Amniotic epithelial cell (primary cell): ENCODE measurements at regions not wholly inside any gene's neighbourhood (a gene's known extent, or its start where the extent isn't known, plus 50 kb on each side); places are given as distances from the start of the nearest gene placed in this dataset.
"Not testable (repeated sequence)": the region's sequence is repeated elsewhere in the genome, so short reads cannot be mapped to it uniquely, and the experiment has no call there.

Source experiments
- DNase-seq: peaks from one replicate; pipeline ENCODE4 v3.0.0-alpha.2; 2010; ENCODE audit warnings: low read depth

DNA sequence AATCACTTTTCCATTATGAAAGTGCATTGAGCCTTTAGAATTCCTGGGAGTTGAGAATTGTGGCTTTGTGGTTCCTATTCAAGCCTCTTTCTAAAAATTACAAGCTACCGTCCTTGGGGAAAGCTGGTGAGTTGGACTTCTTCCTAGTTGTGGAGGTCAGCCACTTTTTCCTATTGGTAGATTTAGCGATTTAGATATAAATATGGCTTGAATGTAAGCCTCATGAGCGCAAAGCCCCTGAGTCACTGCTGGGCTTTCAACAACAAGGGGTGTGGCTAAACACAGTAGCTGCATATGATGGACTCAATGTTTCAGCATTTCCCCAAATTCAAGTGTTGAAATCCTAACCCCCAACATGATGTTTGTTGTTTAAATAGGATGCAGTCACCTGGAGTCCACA lies 150.0 kb upstream of the IGFBP3 start:
- DNase-seq, result peak; percentile 82

DNA sequence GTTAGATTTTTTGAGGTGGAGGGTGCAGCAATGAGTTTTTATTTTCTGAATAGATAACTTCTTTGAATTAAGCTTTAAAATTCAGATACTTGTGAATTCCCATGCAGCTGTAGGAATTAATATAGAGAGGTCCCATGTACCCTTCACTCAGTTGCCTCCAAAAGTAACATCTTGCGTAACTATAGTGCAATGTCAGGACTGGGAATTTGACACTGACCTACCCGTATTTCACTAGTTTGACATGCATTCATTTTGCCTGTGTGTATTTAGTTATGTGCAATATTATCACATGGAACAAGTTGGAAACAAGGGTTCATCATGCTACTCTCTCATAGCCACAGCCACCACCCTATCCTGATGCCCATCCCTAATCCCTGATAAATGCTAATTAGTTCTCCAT lies 147.1 kb upstream of the IGFBP3 start:
- no peak for DNase-seq

DNA sequence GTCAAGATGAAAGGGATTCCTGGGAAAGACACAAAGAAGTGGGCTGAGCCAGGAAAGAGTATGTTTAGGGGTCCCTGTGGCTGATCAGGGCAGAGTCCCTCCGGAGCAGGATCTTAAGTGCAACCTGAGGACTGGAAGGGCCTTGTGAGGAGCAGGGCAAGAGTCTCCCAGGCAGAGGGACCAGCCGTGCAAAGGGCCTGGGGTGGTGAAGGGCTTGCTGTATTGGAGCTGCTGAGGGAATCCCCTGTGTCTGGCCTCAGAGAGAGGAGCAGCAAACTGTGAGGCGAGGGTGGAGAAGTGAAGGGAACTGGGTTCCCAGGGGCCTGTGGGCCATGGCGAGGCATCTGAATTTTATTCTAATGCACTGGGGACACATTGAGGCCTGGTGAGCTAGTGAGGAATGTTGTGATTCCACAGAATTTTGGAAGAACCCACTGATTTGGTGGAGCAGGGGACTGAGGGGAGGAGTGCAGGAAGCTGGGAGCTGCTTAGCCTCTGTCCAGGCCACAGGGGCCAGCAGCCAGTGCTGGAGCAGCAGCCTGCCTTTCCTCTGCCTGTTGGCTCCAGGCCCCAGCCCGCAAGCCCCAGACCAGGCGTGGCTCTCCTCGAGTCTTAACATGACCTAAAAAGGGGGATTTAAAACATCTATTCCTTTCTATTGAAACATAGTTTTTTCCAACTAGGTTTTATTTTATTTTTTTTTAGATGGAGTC lies 138.4 kb upstream of the IGFBP3 start:
- no peak for DNase-seq

DNA sequence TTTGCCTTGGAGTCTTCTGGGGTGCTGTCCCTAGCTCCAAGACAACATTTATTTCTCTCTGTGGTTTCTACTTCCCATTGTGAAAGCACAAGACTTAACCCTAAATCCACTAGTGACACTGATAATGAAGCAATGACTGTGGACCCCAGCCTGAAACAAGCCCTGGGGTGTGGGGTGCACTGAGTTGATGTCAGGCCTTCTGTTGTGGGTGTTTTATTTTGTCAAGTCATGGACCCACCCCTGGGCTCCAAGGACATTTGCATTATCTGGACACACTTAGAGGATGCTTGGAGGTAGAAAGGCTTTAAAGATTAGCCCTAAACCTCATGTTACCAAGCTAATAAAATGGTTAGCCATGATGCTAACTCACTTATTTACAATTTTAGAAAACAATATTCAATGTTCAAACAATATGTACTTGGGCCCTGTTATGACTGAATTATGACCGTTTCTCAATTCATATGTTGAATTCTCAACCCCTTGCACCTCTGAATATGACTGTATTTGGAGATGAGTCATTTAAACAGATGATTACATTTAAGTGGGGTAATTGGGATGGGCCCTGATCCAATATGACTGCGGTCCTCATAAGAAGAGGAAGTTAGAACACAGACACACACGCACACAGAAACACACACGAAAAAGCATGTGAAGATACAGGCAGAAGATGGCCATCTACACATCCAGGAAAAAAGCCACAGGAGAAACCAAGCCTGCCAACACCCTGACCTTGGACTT lies 137.2 kb upstream of the IGFBP3 start:
- peak; percentile 62 for DNase-seq

DNA sequence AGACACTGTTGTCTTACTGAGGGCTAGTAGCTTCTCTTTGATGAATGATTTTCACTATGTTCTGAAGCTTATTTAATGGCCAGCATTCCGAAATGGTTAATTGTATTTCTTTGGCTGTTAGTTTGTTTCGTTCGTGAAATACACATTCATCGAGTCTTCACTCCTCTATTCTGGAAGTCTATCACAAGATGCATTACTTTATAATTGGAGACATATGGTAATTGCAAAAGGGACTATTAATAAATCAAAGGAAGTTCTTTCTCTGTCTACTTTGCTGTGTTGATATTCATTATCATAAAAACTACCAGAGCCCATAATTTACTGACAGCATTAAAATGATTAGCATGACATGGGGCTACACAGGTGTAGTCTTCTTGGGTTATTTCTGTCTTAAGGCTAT lies 133.8 kb upstream of the IGFBP3 start:
- DNase-seq, result no peak

DNA sequence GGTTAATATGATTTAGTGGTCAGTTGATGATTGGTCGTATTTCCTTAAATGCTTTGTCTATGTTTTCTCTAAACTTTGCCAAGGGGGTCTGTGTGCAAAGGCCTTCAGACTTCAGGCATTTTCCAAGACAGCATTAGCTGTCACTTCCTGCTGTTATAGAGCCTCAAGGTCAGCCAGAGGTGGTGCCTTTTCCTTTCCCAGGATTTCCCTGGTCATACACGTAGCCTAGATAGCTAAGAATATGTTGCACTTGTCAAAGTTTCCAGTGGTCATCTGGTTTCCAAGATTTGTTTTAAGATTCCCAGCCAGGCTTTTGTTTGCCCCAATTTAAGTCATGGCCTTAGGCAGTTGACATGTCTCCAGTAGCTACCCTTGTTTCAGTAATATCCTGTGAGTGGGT lies 133.2 kb upstream of the IGFBP3 start:
- DNase-seq, result no peak

DNA sequence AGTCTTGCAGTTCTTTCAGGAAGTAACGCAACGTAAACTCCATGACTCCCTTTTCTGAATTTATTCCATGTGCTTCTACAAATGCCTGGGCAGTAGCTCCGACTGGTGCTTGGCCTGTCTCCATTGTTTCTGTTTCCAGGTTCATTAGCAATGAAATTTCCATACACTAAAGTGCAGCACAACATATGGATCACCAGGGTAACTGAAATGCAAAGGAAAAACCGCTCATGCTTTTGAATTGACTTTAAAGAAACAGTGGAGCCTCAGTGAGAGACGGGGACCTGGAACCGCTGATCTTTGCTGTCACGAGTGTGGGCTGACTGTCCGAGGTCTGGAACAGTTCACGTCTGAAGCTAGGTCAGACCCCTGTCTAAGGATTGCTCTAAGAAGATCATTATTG lies 126.5 kb upstream of the IGFBP3 start:
- DNase-seq, result no peak

DNA sequence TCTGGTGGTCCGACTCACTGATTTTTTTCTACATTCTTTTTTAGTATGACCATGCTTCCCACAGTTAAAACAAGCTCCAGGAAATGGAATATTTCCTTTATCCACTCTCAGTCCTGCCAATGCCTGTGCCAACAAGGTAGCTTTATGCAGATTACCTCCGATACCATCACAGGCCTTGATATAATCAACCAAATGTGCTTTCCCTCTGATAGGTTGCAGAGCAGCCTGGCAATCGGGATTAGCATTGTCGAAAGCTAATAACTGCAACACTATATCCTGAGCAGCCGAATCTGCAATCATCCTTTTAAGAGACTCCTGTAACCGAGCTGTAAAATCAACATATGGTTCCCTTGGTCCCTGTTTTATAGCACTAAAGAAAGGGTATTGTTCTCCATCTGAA lies 122.3 kb upstream of the IGFBP3 start:
- not testable (repeated sequence) for DNase-seq

DNA sequence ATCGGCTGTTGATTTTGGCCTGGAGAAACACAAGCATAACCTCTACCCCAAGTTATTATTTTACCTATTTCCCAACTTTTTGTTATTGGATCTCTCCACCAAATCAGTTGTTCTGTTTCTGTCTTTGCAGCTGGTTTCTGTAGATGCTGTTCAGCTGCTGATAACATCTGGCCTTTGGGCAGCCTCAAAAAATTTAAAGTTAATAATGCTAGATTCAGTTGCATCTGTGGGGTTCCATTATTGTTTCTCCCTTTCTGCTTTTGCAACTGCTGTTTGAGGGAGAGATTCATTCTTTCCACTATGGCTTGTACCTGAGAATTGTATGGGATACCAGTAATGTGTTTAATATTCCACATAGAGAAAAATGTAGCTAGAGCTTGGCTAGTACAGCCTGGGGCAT lies 118.7 kb upstream of the IGFBP3 start:
- not testable (repeated sequence) for DNase-seq

DNA sequence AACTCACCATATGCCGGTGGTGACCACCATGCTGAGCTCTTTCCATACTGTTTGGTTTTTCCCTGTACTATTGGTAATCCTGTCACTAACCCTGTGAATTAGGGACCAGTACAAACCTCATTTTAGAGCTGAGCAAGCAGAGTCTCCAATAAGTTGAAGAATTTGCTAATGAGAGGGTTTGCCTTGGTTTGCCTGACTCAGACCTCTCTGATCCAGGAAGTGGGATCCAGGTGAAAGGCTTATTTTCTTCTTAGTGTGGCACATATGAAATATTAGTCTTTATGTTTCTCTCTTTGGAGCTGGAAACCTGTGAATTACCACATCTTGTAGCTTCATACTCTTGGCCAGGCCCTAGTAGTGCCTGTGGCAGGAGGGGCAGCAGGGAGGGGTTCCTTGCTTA lies 114.1 kb upstream of the IGFBP3 start:
- no peak for DNase-seq

DNA sequence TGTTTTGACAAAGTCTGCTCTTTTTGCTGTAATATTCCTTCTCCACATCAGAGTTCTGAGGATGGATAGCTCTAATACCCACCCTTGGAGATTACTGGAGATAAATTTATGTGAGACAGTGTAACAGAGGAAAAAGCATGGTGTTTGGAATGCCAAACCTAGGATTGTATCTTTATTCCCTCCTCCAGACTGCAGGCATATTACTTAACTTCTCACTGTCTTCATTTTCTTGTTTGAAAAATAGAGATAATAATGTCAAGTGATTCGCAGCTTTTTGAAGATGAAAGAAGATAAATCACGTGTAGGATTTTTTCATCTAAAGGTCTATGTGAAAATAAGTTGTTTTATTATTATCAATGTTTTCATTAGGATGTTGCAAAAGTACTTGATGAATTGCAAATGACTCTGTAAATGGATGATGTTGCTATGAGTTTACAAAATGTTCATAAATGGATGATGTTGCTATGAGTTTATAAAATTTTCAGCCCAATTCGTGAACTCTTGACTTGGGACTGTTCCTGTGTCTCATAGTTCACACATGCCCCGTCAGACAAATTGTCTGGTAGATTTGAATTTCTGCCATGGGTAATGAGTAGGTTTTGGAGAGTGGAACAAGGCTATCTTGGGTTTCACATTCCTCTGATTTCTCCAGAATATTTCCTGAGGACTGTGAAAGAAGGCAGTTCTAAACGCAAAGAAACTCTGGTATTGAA lies 113.1 kb upstream of the IGFBP3 start:
- DNase-seq, result peak; percentile 68

DNA sequence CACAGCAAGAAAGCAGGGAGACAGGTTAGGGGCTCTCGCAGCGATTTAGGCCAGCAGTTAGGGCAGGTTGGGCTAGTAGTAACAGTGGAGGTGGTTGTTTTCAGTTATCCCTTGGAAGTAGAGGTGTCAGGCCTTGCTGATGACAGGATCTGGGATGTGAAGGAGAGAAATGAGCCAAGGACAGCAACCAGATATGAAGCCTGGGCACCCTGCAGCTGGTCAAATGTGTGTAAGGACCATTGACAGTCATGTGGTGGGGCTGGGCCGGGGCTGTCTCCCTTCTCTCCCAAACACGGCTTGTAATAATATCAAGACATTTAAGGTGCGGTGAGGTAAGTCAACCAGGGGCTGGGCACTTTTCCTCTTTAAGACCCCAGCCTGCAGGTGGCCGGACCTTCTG lies 112.5 kb upstream of the IGFBP3 start:
- DNase-seq, result no peak

DNA sequence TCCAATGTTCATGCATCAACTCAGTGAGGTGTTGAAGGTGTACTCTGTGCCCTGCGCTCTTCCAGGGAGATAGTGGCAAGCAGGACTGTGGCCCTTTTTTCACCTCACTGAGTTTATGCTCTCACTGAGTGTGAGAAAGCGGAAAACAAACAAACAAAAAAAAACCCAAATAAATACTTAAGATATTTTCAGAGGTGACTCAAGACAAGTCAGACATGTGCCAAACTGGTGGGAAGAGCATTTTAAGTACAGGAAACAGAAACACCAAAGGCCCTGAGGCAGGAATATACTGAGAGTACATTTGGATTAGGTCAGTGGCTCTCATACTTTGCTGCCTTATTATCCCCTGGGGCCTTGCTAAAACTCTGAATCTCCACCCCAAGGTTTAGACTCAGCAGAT lies 111.9 kb upstream of the IGFBP3 start:
- peak; percentile 9 for DNase-seq

DNA sequence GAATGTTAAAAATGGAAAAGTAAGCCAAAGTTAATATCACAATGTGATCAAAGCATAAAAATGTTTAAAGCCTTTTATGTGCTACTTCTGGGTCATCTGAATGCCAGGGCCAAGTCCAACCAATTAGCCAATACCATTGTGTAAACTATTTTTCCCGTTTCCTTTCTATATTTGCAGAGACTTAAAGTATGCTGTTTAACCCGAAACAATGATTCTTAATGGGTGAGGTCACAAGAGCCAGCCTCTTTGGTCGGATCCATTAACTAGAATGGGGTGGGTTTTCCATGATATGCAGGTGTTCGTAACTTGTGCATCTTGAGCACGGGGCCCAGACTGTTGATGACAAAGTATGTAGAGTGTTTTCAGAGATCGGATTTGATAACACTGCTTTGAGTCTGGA lies 111.3 kb upstream of the IGFBP3 start:
- DNase-seq, result no peak

DNA sequence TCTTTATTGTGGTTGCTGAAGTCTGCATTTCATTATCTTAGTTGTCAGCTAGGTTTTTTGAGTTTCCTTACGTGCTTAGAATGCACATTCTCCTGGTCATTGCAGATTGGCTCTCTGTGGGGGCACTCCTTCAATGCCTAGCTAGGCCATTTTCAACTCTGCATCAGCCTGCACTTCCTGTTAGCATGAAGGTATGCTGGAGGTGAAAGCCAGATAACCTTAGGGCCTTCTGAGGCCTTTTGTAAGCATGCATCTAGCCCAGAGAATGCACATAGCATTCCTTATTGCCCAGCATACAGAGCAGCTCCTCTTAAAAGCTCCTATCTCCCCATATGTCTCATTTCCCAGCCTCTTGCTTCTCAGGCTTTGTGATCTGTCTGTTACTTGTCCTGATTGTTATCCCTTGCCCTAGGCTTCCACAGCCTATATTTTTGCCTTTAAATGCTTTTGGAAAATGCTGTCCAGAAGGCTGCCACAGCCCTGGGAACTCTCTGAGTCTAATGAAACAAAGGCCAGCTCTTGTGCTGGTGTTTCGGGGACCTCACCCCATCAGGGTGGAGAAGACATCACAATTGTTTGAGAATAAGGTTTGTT lies 108.1 kb upstream of the IGFBP3 start:
- DNase-seq, result peak; percentile 28

DNA sequence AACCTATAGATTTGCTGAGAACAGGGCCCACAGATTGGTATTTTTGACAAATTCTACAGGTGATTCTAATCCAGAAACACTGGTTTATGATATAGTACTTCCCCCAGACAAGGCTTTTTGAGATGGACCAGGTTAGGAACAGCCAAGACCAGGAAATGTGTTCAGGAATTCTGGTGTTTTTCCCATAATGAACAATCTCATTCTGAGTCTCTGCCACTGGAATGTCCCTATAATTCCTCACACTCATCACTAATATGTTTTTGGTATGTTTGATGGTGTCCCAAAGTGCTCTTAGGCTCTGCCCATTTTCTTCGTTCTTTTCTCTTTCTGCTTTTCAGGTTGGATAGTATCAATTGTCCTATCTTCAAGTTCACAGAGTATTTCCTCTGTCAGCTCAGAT lies 107.2 kb upstream of the IGFBP3 start:
- no peak for DNase-seq

DNA sequence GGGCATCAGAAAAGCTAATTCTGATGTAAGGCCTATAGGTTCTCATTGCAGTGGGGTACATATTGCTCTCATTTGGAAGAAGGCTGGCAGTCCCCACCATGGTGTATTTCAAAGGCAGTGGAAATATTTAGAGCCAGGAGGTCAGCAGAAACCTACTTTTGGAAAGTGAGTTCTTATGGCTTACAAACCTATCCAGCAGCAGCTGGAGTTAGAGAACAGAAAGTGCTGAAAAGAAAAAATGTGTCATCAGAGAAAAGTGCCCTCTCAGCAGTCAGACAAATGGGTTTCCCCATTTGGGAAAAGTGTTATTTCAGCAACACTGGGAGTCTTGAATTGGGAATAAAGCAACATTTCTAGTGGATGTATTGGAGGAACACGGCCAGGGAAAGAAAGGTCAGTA lies 105.7 kb upstream of the IGFBP3 start:
- no peak for DNase-seq

DNA sequence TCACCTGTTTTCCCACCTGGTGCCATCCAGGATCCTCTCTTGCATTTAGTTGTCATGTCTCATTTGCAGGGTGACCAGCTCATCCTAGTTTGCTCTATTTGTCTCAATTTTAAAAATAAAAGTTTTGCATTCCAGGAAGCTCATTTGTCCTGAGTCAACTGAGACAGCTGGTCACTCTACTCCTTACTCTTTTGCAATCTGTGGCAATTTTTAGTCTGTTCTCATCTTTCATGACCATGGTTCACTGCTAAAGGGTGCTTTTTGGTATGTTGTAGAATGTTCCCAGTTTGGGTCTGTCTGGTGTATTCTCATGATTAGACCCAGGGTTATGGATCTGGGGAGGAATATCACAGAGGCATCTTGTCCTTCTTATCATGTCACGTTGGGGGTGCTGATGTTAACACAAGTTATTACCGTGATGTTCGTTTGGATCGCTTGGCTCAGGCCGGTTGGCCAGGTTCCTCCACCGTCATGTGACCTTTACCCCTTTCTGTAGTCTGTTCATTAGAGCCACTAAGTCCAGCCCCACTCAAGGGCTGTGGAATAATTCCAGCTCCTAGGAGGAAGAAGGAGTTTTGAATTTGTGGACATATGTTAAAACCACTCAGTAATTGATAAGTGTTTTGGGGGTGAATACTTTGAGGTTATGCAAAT lies 103.3 kb upstream of the IGFBP3 start:
- no peak for DNase-seq

DNA sequence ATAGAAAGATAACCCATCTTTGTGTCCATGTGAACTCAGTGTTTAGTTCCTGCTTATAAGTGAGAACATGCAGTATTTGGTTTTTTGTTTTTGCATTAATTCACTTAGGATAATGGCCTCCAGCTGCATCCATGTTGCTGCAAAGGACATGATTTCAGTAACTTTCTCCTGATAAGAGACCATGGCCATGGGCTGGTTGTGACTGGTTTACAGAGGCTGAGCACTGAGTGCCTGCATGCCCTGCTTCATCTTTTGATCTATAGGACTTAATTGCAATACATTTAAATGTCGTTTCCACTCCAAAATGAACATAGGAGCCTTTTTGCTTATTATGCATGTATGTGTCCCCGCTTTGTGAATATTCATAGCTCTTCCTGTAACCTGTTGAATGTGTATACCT lies 101.3 kb upstream of the IGFBP3 start:
- no peak for DNase-seq

DNA sequence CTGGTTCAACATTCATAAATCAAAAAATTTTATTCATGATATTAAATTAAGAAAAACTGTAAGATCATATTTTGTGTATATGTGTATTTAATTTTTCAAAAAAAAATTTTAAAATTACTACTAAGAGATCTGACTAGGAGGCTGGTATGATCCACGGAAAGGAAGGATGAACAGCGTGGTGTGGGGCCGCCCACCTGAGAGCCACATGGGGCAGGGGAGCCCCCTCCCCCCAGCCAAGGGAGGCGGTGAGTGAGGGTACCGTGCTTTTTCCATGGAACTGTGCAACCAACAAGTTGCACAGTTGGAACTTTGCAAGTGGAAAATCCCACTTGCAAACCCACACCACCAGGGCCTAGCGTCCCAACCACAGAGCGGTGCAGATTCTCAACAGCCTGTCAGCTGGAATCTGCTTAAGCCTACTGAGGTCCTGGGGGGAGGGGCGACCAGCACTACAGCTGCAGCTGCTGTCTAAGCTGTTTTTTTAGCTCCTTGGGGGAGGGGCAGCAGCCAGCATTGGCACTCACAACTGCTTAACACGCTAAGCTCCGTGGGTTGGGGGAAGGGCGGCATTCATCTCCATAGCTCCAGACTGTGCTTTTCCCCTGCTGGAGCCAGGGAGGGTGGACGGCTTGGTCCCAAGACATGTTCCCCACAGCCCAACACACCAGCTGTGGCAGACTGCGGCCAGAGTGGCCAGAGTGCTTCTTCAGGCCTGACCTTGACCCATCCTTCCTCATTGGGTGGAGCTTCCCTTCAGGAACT lies 94.2 kb upstream of the IGFBP3 start:
- DNase-seq, result peak; percentile 83

DNA sequence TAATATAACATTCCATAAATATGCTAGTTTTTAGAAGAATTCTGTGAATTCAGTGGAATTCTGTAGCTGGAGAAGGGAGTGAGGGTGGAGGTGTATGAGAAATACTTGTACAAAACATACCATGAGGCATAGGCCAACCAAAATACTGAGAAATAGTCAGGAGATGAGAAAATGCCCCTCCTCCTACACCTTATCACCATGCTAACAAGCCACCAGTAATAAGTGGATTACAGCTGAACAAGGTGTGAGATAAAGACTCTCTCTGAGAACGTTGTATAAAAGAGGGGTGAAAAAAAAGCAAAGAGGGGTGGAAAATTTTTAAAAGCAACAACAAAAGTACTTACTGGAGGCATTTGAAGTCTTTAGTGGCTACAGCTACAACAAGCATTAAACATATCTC lies 90.4 kb upstream of the IGFBP3 start:
- no peak for DNase-seq

DNA sequence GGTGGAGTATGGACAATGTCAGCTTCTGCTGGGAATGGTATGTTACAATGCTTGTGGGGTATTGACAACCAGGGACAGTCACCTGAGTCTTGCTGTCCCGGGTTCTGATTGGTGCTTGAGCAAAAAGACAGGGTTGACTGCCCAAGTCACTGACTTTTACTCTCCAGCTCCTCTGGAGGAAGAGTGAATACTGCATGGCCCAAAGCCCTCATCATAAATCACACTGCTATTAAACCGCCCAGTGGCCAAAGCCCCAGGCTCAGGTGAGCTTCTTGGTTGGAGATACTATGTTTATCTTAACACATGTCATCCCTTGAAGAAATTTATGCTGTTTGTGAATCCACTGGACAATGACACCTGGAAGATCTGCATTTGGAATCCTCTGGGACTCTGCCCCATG lies 90.0 kb upstream of the IGFBP3 start:
- no peak for DNase-seq
